H1 (cell line): ENCODE measurements at regions not wholly inside any gene's neighbourhood (a gene's known extent, or its start where the extent isn't known, plus 50 kb on each side); places are given as distances from the start of the nearest gene placed in this dataset.

Experiments
- CTCF ChIA-PET: fragments of 300-600 bp; sonication (Branson Sonifier 250); formaldehyde crosslinking; loops from one replicate; lab custom pipeline; 2021; ENCODE audit not compliant: partially characterized antibody; lab: Charles Lee
- POLR2A ChIA-PET: fragments of 300-600 bp; sonication (Branson Sonifier 250); formaldehyde crosslinking; loops from one replicate; lab custom pipeline; 2021; ENCODE audit warnings: inconsistent platforms; ENCODE audit not compliant: partially characterized antibody; lab: Charles Lee
- DNase-seq, 2 experiments: peaks; one replicate each; pipeline versions ENCODE4 v3.0.0 to v3.0.0-alpha.2; 2010 to 2022; ENCODE audit warnings: low spot score in 2 of 2, low read depth in 1 of 2, mixed read lengths in 1 of 2
- FAIRE-seq: peaks from 2 replicates; lab custom pipeline; 2011; peaks lifted over from hg19 to GRCh38; lab: Jason Lieb, UNC
- H2AFZ ChIP-seq: 2 replicates; pipeline ENCODE4 v1.8.1; 2012; ENCODE audit warnings: low read length, inconsistent platforms
- H2AK5ac ChIP-seq: 2 replicates; pipeline ENCODE4 v1.6.1; 2013; ENCODE audit warnings: low read depth, low read length
- H2BK120ac ChIP-seq: replicated peaks from 2 replicates; pipeline ENCODE3; 2013; ENCODE audit warnings: low read depth, low read length, inconsistent platforms
- H2BK12ac ChIP-seq: 2 replicates; pipeline ENCODE4 v1.6.1; 2013; ENCODE audit warnings: low read depth, low read length
- H2BK15ac ChIP-seq: 2 replicates; pipeline ENCODE4 v1.6.1; 2013; ENCODE audit warnings: low read length
- H2BK20ac ChIP-seq: 2 replicates; pipeline ENCODE4 v1.6.1; 2013; ENCODE audit warnings: low read length
- H2BK5ac ChIP-seq: 2 replicates; pipeline ENCODE4 v1.6.1; 2013; ENCODE audit warnings: low read depth, low read length
- H3K14ac ChIP-seq: 2 replicates; pipeline ENCODE4 v1.6.1; 2013; ENCODE audit warnings: inconsistent platforms; ENCODE audit not compliant: insufficient read length
- H3K18ac ChIP-seq: 2 replicates; pipeline ENCODE4 v1.6.1; 2013; ENCODE audit warnings: low read length; ENCODE audit errors: extremely low read depth
- H3K23ac ChIP-seq: 2 replicates; pipeline ENCODE4 v1.6.1; 2013; ENCODE audit warnings: inconsistent platforms; ENCODE audit not compliant: insufficient read length
- H3K23me2 ChIP-seq: 2 replicates; pipeline ENCODE4 v1.6.1; 2013; ENCODE audit warnings: low read depth, low read length
- H3K27ac ChIP-seq: 2 replicates; pipeline ENCODE4 v1.6.1; 2011; ENCODE audit warnings: low read depth, low read length, inconsistent platforms
- H3K27me3 ChIP-seq, 4 experiments: replicated peaks in 1 of 4; 1 replicate in 1 of 4; 2 replicates in 3 of 4; pipeline versions ENCODE4 v1.6.1 to v1.8.1; 2011 to 2013; ENCODE audit warnings: low read length in 3 of 4, mild to moderate bottlenecking in 3 of 4, inconsistent platforms in 2 of 4, mixed read lengths in 2 of 4, moderate library complexity in 1 of 4; ENCODE audit not compliant: control insufficient read depth in 3 of 4, insufficient read depth in 3 of 4; ENCODE audit errors: extremely low read depth in 1 of 4
- H3K36me3 ChIP-seq, 4 experiments: 2 replicates each; pipeline versions ENCODE4 v1.6.1 to v1.8.1; 2011 to 2013; ENCODE audit warnings: mild to moderate bottlenecking in 4 of 4, low read length in 3 of 4, moderate library complexity in 2 of 4, control low read depth in 1 of 4, inconsistent platforms in 1 of 4; ENCODE audit not compliant: insufficient read depth in 4 of 4, control insufficient read depth in 2 of 4
- H3K4ac ChIP-seq: replicated peaks from 2 replicates; pipeline ENCODE3; 2013; ENCODE audit warnings: low read length, low read depth, mixed read lengths, inconsistent platforms; ENCODE audit not compliant: insufficient read length
- H3K4me1 ChIP-seq, 4 experiments: replicated peaks in 1 of 4; 1 replicate in 1 of 4; 2 replicates in 3 of 4; pipeline versions ENCODE4 v1.6.1 to v1.8.1; 2011 to 2013; ENCODE audit warnings: low read length in 3 of 4, inconsistent platforms in 2 of 4, mixed read lengths in 1 of 4; ENCODE audit not compliant: insufficient read depth in 4 of 4, control insufficient read depth in 3 of 4
- H3K4me2 ChIP-seq, 2 experiments: 2 replicates each; pipeline versions ENCODE4 v1.6.1 to v1.8.1; 2011 to 2013; ENCODE audit warnings: low read depth in 2 of 2, low read length in 2 of 2, control low read depth in 1 of 2, inconsistent platforms in 1 of 2, mild to moderate bottlenecking in 1 of 2; ENCODE audit not compliant: insufficient read depth in 1 of 2
- H3K4me3 ChIP-seq, 4 experiments: fragments of 200-600, 300-600 bp in 1 of 4; sonication (generic), shearing (Covaris generic), sonication (Bioruptor Twin) in 1 of 4; 2 replicates each; pipeline versions ENCODE4 v1.5.1 to v1.8.1; 2011 to 2016; ENCODE audit warnings: low read length in 4 of 4, low read depth in 3 of 4, control low read depth in 2 of 4, inconsistent platforms in 2 of 4, mild to moderate bottlenecking in 2 of 4, mixed read lengths in 1 of 4, moderate library complexity in 1 of 4; ENCODE audit not compliant: insufficient read depth in 2 of 4; ENCODE audit errors: extremely low read depth in 1 of 4
- H3K56ac ChIP-seq: replicated peaks from 2 replicates; pipeline ENCODE3; 2013; ENCODE audit warnings: low read depth, mild to moderate bottlenecking, mixed read lengths, low read length, inconsistent platforms; ENCODE audit not compliant: insufficient read length
- H3K79me1 ChIP-seq: 2 replicates; pipeline ENCODE4 v1.6.1; 2013; ENCODE audit warnings: low read depth, low read length, control low read depth
- H3K79me2 ChIP-seq, 2 experiments: 2 replicates each; pipeline versions ENCODE4 v1.6.1 to v1.8.1; 2012 to 2013; ENCODE audit warnings: low read length in 2 of 2, mild to moderate bottlenecking in 2 of 2, inconsistent platforms in 1 of 2; ENCODE audit not compliant: insufficient read depth in 2 of 2, control insufficient read depth in 1 of 2
- H3K9ac ChIP-seq, 4 experiments: replicated peaks in 1 of 4; 1 replicate in 1 of 4; 2 replicates in 3 of 4; pipeline versions ENCODE4 v1.6.1 to v1.8.1; 2011 to 2013; ENCODE audit warnings: low read depth in 3 of 4, low read length in 3 of 4, control low read depth in 2 of 4, mild to moderate bottlenecking in 2 of 4, moderate library complexity in 2 of 4, inconsistent platforms in 1 of 4; ENCODE audit errors: extremely low read depth in 1 of 4
- H3K9me3 ChIP-seq, 2 experiments: 2 replicates each; pipeline versions ENCODE4 v1.6.1 to v1.8.1; 2012 to 2013; ENCODE audit warnings: mild to moderate bottlenecking in 2 of 2, moderate library complexity in 2 of 2, control low read depth in 1 of 2, inconsistent platforms in 1 of 2, low read depth in 1 of 2, low read length in 1 of 2, mixed read lengths in 1 of 2; ENCODE audit not compliant: insufficient read depth in 2 of 2
- H4K20me1 ChIP-seq, 2 experiments: replicated peaks in 1 of 2; 2 replicates each; pipeline versions ENCODE3 to v1.8.1; 2011 to 2013; ENCODE audit warnings: inconsistent platforms in 2 of 2, low read length in 2 of 2, mild to moderate bottlenecking in 1 of 2; ENCODE audit not compliant: insufficient read depth in 2 of 2, control insufficient read depth in 1 of 2
- H4K5ac ChIP-seq: 2 replicates; pipeline ENCODE4 v1.6.1; 2013; ENCODE audit warnings: low read length, low read depth, mixed read lengths, inconsistent platforms; ENCODE audit not compliant: insufficient read length
- H4K8ac ChIP-seq: 2 replicates; pipeline ENCODE4 v1.8.0; 2013; ENCODE audit warnings: mild to moderate bottlenecking, moderate library complexity, low read length, inconsistent platforms; ENCODE audit not compliant: insufficient read depth; ENCODE audit errors: extremely low read depth
- H4K91ac ChIP-seq: replicated peaks from 2 replicates; pipeline ENCODE3; 2013; ENCODE audit warnings: low read length, mixed read lengths, inconsistent platforms; ENCODE audit not compliant: insufficient read length
- POLR2A ChIP-seq, 2 experiments: IDR thresholded peaks; 1 replicate in 1 of 2; 2 replicates in 1 of 2; pipeline ENCODE4 v1.6.1; 2011; ENCODE audit warnings: low read depth in 2 of 2, low read length in 2 of 2, mild to moderate bottlenecking in 2 of 2; ENCODE audit errors: control extremely low read depth in 1 of 2
- RXRA ChIP-seq: IDR thresholded peaks from 2 replicates; pipeline ENCODE4 v1.6.1; 2011; ENCODE audit warnings: low read depth, mild to moderate bottlenecking, low read length, moderate library complexity; ENCODE audit not compliant: insufficient read depth
- WGBS, 2 experiments: shearing (Covaris generic) in 1 of 2; methylation state at CpG; one replicate each; pipeline versions ENCODE4 v1.1.6 to v1.1.7; 2013 to 2015; ENCODE audit warnings: low lambda C conversion rate in 2 of 2, mixed read lengths in 2 of 2, inconsistent platforms in 1 of 2, low coverage in 1 of 2, missing lambda C conversion rate in 1 of 2; ENCODE audit not compliant: insufficient replicate concordance in 2 of 2, insufficient coverage in 1 of 2, insufficient read length in 1 of 2; ENCODE audit errors: extremely low coverage in 1 of 2, missing lambda C conversion rate in 1 of 2; 5-methylcytosine and 5-hydroxymethylcytosine counted together

DNA sequence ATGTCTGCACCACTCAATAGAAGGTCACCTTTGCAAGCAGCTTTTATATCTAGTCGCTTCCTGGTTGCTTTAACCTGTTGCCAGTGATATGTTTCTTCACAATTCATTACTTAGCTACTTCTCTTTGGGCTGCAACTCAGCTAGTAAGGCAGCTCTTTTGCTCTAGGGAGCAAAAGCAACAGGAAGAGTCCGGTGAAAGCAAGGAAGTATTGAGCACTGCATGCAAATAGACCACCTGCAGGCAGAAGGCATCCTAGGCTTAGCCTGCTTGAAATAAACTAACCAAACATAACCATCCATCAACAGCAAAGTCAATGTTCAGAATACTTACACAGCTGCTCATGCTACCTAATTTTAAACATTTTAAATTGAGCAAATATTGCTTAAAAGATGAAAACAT, 529.2 kb upstream of the LINC00305 start:
- Histone ChIP-seq H3K36me3 (no peaks in the 10 kb centered on the region), H2BK5ac (no peak overlapping the region), H2BK20ac (no peak overlapping the region), H3K4me2 (peak overlapping the region in 1 of 2 experiments; percentile 47; a peak in 3 of 4 replicates), H3K18ac (no peak overlapping the region), H2BK15ac (no peak overlapping the region), H2AK5ac (no peak overlapping the region), H3K23ac (no peak overlapping the region), H3K14ac (no peak overlapping the region), H3K27ac (no peak overlapping the region), H3K27me3 (no peaks in the 10 kb centered on the region), H3K79me2 (no peaks in the 10 kb centered on the region), H2BK120ac (no peak overlapping the region), H2AFZ (peak overlapping the region; percentile 49; the same call in 1 of the 2 replicates), H4K20me1 (no peaks in the 10 kb centered on the region), H3K9ac (no peak overlapping the region), H3K4ac (no peak overlapping the region), H3K9me3 (no peaks in the 10 kb centered on the region), H3K56ac (no peak overlapping the region), H3K23me2 (no peaks in the 10 kb centered on the region), H3K4me1 (peaks cover 0 to 6% (median 4%) of the 10 kb centered on the region in 4 experiments; a peak in 3 of 7 replicates), H2BK12ac (no peak overlapping the region), H3K79me1 (no peaks in the 10 kb centered on the region), H3K4me3 (no peak overlapping the region), H4K5ac (no peak overlapping the region), H4K91ac (no peak overlapping the region), H4K8ac (no peak overlapping the region)
- POLR2A ChIA-PET, result interaction anchor here (1.4 kb wide), 1 partner anchor 9 kb away, joined by 3 read pairs; no protein-coding TSS in a partner anchor
- DNase-seq, result no peak
- peak; percentile 90 for FAIRE-seq
- no peak for TF ChIP-seq RXRA
- no peak for TF ChIP-seq POLR2A (IDR thresholded peaks at IDR 0.05; ENCODE audit: control extremely low read depth in 1 of 2, low read depth in 2 of 2, low read length in 2 of 2)
- 46% methylated on average over 2 of the region's 2 CpGs; no CpG with 5 or more reads in 1 of the 2 experiments for WGBS, 2 experiments
- CTCF ChIA-PET, result interaction anchor here (0.7 to 1.0 kb wide), 2 partner anchors 9 to 19 kb away, joined by 3 read pairs; no protein-coding TSS in a partner anchor
